Vagina (tissue), 2 donors: ENCODE measurements at regions not wholly inside any gene's neighbourhood (a gene's known extent, or its start where the extent isn't known, plus 50 kb on each side); places are given as distances from the start of the nearest gene placed in this dataset.
A peak's percentile ranks its signal among the peaks of the same experiment; 100 is the strongest.

ENCODE experiments used
- DNase-seq, 2 donors: peaks; one replicate each; pipeline ENCODE4 v3.0.0-alpha.2; 2017; ENCODE audit errors: extremely low spot score in 2 of 2
- H3K27ac ChIP-seq: fragments of 200-600 bp; sonication (generic); one replicate; pipeline ENCODE4 v1.5.1; 2019
- H3K27me3 ChIP-seq: fragments of 200-600 bp; sonication (generic); one replicate; pipeline ENCODE4 v1.5.1; 2019
- H3K36me3 ChIP-seq, 2 donors: fragments of 200-600 bp; sonication (generic); one replicate each; pipeline ENCODE4 v1.5.1; 2017 to 2019
- H3K4me1 ChIP-seq: fragments of 200-600 bp; sonication (generic); one replicate; pipeline ENCODE4 v1.5.1; 2019
- H3K4me3 ChIP-seq, 2 donors: fragments of 200-600 bp; sonication (generic); 1 replicate in 1 of 2; 2 replicates in 1 of 2; pipeline ENCODE4 v1.5.1; 2016 to 2019
- H3K9me3 ChIP-seq: fragments of 200-600 bp; sonication (generic); one replicate; pipeline ENCODE4 v1.5.1; 2019
- CTCF ChIP-seq, 3 experiments: fragments of 450-650 bp in 2 of 3; fragments of 200-600 bp in 1 of 3; sonication (generic) in 1 of 3; IDR thresholded peaks; one replicate each; pipeline ENCODE4 v1.5.1; 2017 to 2019; ENCODE audit warnings: antibody characterized with exemption in 3 of 3, mild to moderate bottlenecking in 2 of 3, moderate library complexity in 2 of 3
- POLR2A ChIP-seq, 2 donors: fragments of 450-650 bp; IDR thresholded peaks; one replicate each; pipeline ENCODE4 v1.6.1; 2017; ENCODE audit warnings: antibody characterized with exemption in 2 of 2, mild to moderate bottlenecking in 2 of 2, moderate library complexity in 2 of 2
- POLR2AphosphoS5 ChIP-seq, 2 donors: sonication (generic); formaldehyde crosslinking; IDR thresholded peaks; one replicate each; pipeline ENCODE4 v1.9.0; 2017; ENCODE audit warnings: antibody characterized with exemption in 2 of 2, mild to moderate bottlenecking in 2 of 2, low read depth in 1 of 2; ENCODE audit not compliant: insufficient read depth in 1 of 2
- intact Hi-C: fragments of 100-400 bp; cut with DNase I; formaldehyde crosslinking; loops from one replicate; pipeline ENCODE4 v1.15.1; 2023

GRCh38 chr1:73604211-73604610 is 593.8 kb downstream of the LRRIQ3 start:
- DNase-seq, result no peak
- intact Hi-C loops, result no loop called here
- H3K27me3 ChIP-seq, result no peaks in the 10 kb centered on the region
- TF ChIP-seq CTCF (IDR thresholded peaks at IDR 0.05) (no peak), POLR2A (IDR thresholded peaks at IDR 0.05) (no peak), POLR2AphosphoS5 (IDR thresholded peaks at IDR 0.05; ENCODE audit: insufficient read depth in 1 of 2, low read depth in 1 of 2) (no peak)
- no peaks in the 10 kb centered on the region for H3K4me1 ChIP-seq
- no peak overlapping the region for H3K27ac ChIP-seq
- no peaks in the 10 kb centered on the region for H3K9me3 ChIP-seq
- no peaks in the 10 kb centered on the region for H3K36me3 ChIP-seq
- H3K4me3 ChIP-seq, result no peak overlapping the region

GRCh38 chr1:73593804-73594203 is 604.2 kb downstream of the LRRIQ3 start:
- no peak for DNase-seq
- H3K27me3 ChIP-seq, result no peaks in the 10 kb centered on the region
- H3K36me3 ChIP-seq, result no peaks in the 10 kb centered on the region
- no peak overlapping the region for H3K4me3 ChIP-seq
- H3K27ac ChIP-seq, result no peak overlapping the region
- H3K9me3 ChIP-seq, result no peaks in the 10 kb centered on the region
- no peaks in the 10 kb centered on the region for H3K4me1 ChIP-seq
- intact Hi-C loops, result no loop called here
- no peak for TF ChIP-seq CTCF (IDR thresholded peaks at IDR 0.05)
- TF ChIP-seq POLR2A (IDR thresholded peaks at IDR 0.05), result no peak
- no peak for TF ChIP-seq POLR2AphosphoS5 (IDR thresholded peaks at IDR 0.05; ENCODE audit: insufficient read depth in 1 of 2, low read depth in 1 of 2)

GRCh38 chr1:73593364-73593763 is 604.6 kb downstream of the LRRIQ3 start:
- H3K27ac ChIP-seq, result no peak overlapping the region
- H3K9me3 ChIP-seq, result no peaks in the 10 kb centered on the region
- intact Hi-C loops, result no loop called here
- H3K36me3 ChIP-seq, result no peaks in the 10 kb centered on the region
- peak overlapping the region in 1 of 2 donors; percentile 1 for H3K4me3 ChIP-seq
- TF ChIP-seq CTCF (IDR thresholded peaks at IDR 0.05) (no peak), POLR2AphosphoS5 (IDR thresholded peaks at IDR 0.05; ENCODE audit: insufficient read depth in 1 of 2, low read depth in 1 of 2) (peak in 1 of 2 donors; percentile 56)
- H3K27me3 ChIP-seq, result no peaks in the 10 kb centered on the region
- no peaks in the 10 kb centered on the region for H3K4me1 ChIP-seq
- no peak for DNase-seq

- Histone ChIP-seq H3K36me3 (no peaks in the 10 kb centered on the region), H3K4me1 (no peaks in the 10 kb centered on the region), H3K27ac (no peak overlapping the region), H3K9me3 (no peaks in the 10 kb centered on the region), H3K27me3 (no peaks in the 10 kb centered on the region), H3K4me3 (no peak overlapping the region)
- TF ChIP-seq POLR2AphosphoS5 (IDR thresholded peaks at IDR 0.05; ENCODE audit: insufficient read depth in 1 of 2, low read depth in 1 of 2) (no peak), CTCF (IDR thresholded peaks at IDR 0.05) (no peak), POLR2A (IDR thresholded peaks at IDR 0.05) (no peak)
- no peak for DNase-seq
- intact Hi-C loops, result no loop called here
These were observed 610.9 kb downstream of the LRRIQ3 start for GRCh38 chr1:73587080-73587479.

GRCh38 chr1:73577206-73577605 is 620.8 kb downstream of the LRRIQ3 start:
- no peaks in the 10 kb centered on the region for H3K36me3 ChIP-seq
- no peaks in the 10 kb centered on the region for H3K4me1 ChIP-seq
- H3K4me3 ChIP-seq, result no peak overlapping the region
- no peak overlapping the region for H3K27ac ChIP-seq
- no peak for DNase-seq
- no peaks in the 10 kb centered on the region for H3K9me3 ChIP-seq
- no peaks in the 10 kb centered on the region for H3K27me3 ChIP-seq
- intact Hi-C loops, result no loop called here
- TF ChIP-seq POLR2A (IDR thresholded peaks at IDR 0.05), result no peak
- no peak for TF ChIP-seq CTCF (IDR thresholded peaks at IDR 0.05)
- no peak for TF ChIP-seq POLR2AphosphoS5 (IDR thresholded peaks at IDR 0.05; ENCODE audit: insufficient read depth in 1 of 2, low read depth in 1 of 2)
